ENCODE measurements at regions not wholly inside any gene's neighbourhood (a gene's known extent, or its start where the extent isn't known, plus 50 kb on each side); places are given as distances from the start of the nearest gene placed in this dataset.

- peak; percentile 57 for TF ChIP-seq EED (IDR thresholded peaks at IDR 0.05; ENCODE audit: low read depth)
- no peak for TF ChIP-seq CHD2 (IDR thresholded peaks at IDR 0.05; ENCODE audit: borderline replicate concordance, low read depth, low read length)
- peak; percentile 69 to 90 (median 79) for TF ChIP-seq CTCF (IDR thresholded peaks at IDR 0.05 in 2 of 3, conservative IDR thresholded peaks at IDR 0.05 in 1 of 3; ENCODE audit: control insufficient read depth in 2 of 3, extremely low read depth in 1 of 3, insufficient read depth in 1 of 3, low read depth in 3 of 3, low read length in 3 of 3)
- no peak for TF ChIP-seq NR2C1 (IDR thresholded peaks at IDR 0.05)
- TF ChIP-seq BCL3 (IDR thresholded peaks at IDR 0.05; ENCODE audit: borderline replicate concordance, insufficient read depth, low read depth, low read length, poor library complexity, severe bottlenecking) = no peak
- TF ChIP-seq ATF3 (IDR thresholded peaks at IDR 0.05; ENCODE audit: borderline replicate concordance, extremely low read depth, low read depth, low read length) = no peak
- no peak for TF ChIP-seq POLR2A (IDR thresholded peaks at IDR 0.05; ENCODE audit: low read depth, low read length)
- TF ChIP-seq NRF1 (conservative IDR thresholded peaks at IDR 0.05; ENCODE audit: low read depth, low read length) = no peak
- no peak for TF ChIP-seq POLR2AphosphoS2 (IDR thresholded peaks at IDR 0.05; ENCODE audit: low read depth, low read length)
- no peak for TF ChIP-seq IRF3 (IDR thresholded peaks at IDR 0.05)
- no peak for TF ChIP-seq ZNF274 (IDR thresholded peaks at IDR 0.05; ENCODE audit: insufficient read depth, insufficient read length)
- no peak for TF ChIP-seq POLR2AphosphoS5 (IDR thresholded peaks at IDR 0.05; ENCODE audit: low read length)
These were observed 117.4 kb downstream of the IRF8 start for GRCh38 chr16:86016201-86016965.

All from GM12878 (cell line).